Hepatocyte (in vitro differentiated cells): ENCODE measurements at regions not wholly inside any gene's neighbourhood (a gene's known extent, or its start where the extent isn't known, plus 50 kb on each side); places are given as distances from the start of the nearest gene placed in this dataset.

Source experiments
- DNase-seq: peaks from one replicate; pipeline ENCODE4 v3.0.0-alpha.2; 2016; ENCODE audit warnings: low spot score
- H2AFZ ChIP-seq: fragments of 200-600 bp; sonication (generic); 2 replicates; pipeline ENCODE4 v1.6.0; 2016; ENCODE audit warnings: antibody characterized with exemption, mild to moderate bottlenecking
- H3K27ac ChIP-seq: fragments of 200-600 bp; sonication (generic); 2 replicates; pipeline ENCODE4 v1.5.1; 2016; ENCODE audit warnings: mild to moderate bottlenecking
- H3K27me3 ChIP-seq: fragments of 200-600 bp; sonication (generic); 2 replicates; pipeline ENCODE4 v1.6.1; 2016
- H3K36me3 ChIP-seq: fragments of 200-600 bp; sonication (generic); replicated peaks from 2 replicates; pipeline ENCODE4 v1.5.1; 2016; ENCODE audit warnings: low read depth; ENCODE audit not compliant: insufficient read depth
- H3K4me1 ChIP-seq: fragments of 200-600 bp; sonication (generic); 2 replicates; pipeline ENCODE4 v1.5.1; 2016; ENCODE audit warnings: mild to moderate bottlenecking, moderate library complexity; ENCODE audit not compliant: insufficient read depth
- H3K4me2 ChIP-seq: fragments of 200-600 bp; sonication (generic); 2 replicates; pipeline ENCODE4 v1.6.0; 2016
- H3K4me3 ChIP-seq: fragments of 200-600 bp; sonication (generic); 2 replicates; pipeline ENCODE4 v1.5.1; 2016; ENCODE audit warnings: mild to moderate bottlenecking
- H3K79me2 ChIP-seq: fragments of 200-600 bp; sonication (generic); 2 replicates; pipeline ENCODE4 v1.6.0; 2017; ENCODE audit warnings: mild to moderate bottlenecking
- H3K9me2 ChIP-seq: fragments of 200-600 bp; sonication (generic); replicated peaks from 2 replicates; pipeline ENCODE4 v1.6.0; 2017; ENCODE audit warnings: mild to moderate bottlenecking; ENCODE audit not compliant: insufficient read depth
- H3K9me3 ChIP-seq: fragments of 200-600 bp; sonication (generic); 2 replicates; pipeline ENCODE4 v1.5.1; 2016; ENCODE audit warnings: low read depth, mild to moderate bottlenecking
- H4K20me1 ChIP-seq: fragments of 200-600 bp; sonication (generic); 2 replicates; pipeline ENCODE4 v1.6.0; 2016; ENCODE audit warnings: mild to moderate bottlenecking; ENCODE audit not compliant: insufficient read depth, poor library complexity, severe bottlenecking
- EZH2 ChIP-seq: fragments of 200-600 bp; sonication (generic); IDR thresholded peaks from 2 replicates; pipeline ENCODE4 v1.6.1; 2016; ENCODE audit warnings: antibody characterized with exemption, mild to moderate bottlenecking, borderline replicate concordance
- EZH2phosphoT487 ChIP-seq: fragments of 200-600 bp; sonication (generic); IDR thresholded peaks from one replicate; pipeline ENCODE4 v1.6.1; 2018; ENCODE audit warnings: antibody characterized with exemption, mild to moderate bottlenecking, low read depth, moderate library complexity; ENCODE audit not compliant: unreplicated experiment, severe bottlenecking
- WGBS: methylation state at CpG from one replicate; pipeline ENCODE4 v1.1.6; 2016; ENCODE audit warnings: low lambda C conversion rate; ENCODE audit errors: missing lambda C conversion rate; 5-methylcytosine and 5-hydroxymethylcytosine counted together
- TF ChIP-seq, protein P1 (sequence below): fragments of 200-600 bp; sonication (generic); IDR thresholded peaks from 2 replicates; pipeline ENCODE4 v1.5.1; 2016; ENCODE audit warnings: antibody characterized with exemption, mild to moderate bottlenecking; ENCODE audit not compliant: poor library complexity

DNA sequence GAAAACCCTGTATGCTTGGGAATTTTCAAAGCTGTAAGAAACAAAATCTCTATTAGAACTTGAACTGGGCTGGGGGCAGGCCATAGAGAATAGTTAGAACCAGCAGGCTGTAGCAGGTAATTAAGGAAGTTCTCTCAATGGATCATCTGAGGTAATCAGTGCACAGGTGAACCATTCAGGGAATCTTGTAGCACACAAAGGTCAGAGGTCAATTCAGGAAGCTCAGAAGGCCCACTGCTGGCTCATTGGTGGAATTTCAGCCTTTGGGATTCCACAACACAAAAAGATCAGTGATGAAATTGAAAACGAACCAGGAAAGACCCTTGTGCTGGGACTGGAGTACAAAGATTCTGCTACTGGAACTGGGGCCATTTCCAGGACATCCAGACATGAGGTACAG lies 82.0 kb downstream of the TMEM168 start:
- no peak for DNase-seq
- TF ChIP-seq, protein P1, sequence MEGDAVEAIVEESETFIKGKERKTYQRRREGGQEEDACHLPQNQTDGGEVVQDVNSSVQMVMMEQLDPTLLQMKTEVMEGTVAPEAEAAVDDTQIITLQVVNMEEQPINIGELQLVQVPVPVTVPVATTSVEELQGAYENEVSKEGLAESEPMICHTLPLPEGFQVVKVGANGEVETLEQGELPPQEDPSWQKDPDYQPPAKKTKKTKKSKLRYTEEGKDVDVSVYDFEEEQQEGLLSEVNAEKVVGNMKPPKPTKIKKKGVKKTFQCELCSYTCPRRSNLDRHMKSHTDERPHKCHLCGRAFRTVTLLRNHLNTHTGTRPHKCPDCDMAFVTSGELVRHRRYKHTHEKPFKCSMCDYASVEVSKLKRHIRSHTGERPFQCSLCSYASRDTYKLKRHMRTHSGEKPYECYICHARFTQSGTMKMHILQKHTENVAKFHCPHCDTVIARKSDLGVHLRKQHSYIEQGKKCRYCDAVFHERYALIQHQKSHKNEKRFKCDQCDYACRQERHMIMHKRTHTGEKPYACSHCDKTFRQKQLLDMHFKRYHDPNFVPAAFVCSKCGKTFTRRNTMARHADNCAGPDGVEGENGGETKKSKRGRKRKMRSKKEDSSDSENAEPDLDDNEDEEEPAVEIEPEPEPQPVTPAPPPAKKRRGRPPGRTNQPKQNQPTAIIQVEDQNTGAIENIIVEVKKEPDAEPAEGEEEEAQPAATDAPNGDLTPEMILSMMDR = no peak
- TF ChIP-seq EZH2 = no peak
- no peak for TF ChIP-seq EZH2phosphoT487
- Histone ChIP-seq H3K9me3 (no peaks in the 10 kb centered on the region), H3K27me3 (no peaks in the 10 kb centered on the region), H3K36me3 (no peaks in the 10 kb centered on the region), H3K4me1 (no peaks in the 10 kb centered on the region), H3K4me2 (no peak overlapping the region), H3K79me2 (no peaks in the 10 kb centered on the region), H3K9me2 (no peaks in the 10 kb centered on the region), H3K4me3 (no peak overlapping the region), H2AFZ (no peak overlapping the region), H3K27ac (no peak overlapping the region), H4K20me1 (no peaks in the 10 kb centered on the region)
- WGBS = 65% methylated on average over 1 of the region's 1 CpG
